Stomach smooth muscle (tissue), 2 donors: ENCODE measurements at regions not wholly inside any gene's neighbourhood (a gene's known extent, or its start where the extent isn't known, plus 50 kb on each side); places are given as distances from the start of the nearest gene placed in this dataset.

Experiments used
- H3K27ac ChIP-seq: one replicate; pipeline ENCODE4 v1.7.0; 2013; ENCODE audit warnings: mild to moderate bottlenecking, low read length, inconsistent platforms
- H3K27me3 ChIP-seq, 2 donors: one replicate each; pipeline ENCODE4 v1.7.0; 2013; ENCODE audit warnings: low read length in 2 of 2; ENCODE audit not compliant: insufficient read depth in 2 of 2, control insufficient read depth in 1 of 2
- H3K36me3 ChIP-seq, 2 donors: one replicate each; pipeline ENCODE4 v1.7.0; 2013; ENCODE audit warnings: low read length in 2 of 2; ENCODE audit not compliant: control insufficient read depth in 2 of 2, insufficient read depth in 2 of 2
- H3K4me1 ChIP-seq: one replicate; pipeline ENCODE4 v1.7.0; 2013; ENCODE audit warnings: low read length; ENCODE audit not compliant: control insufficient read depth, insufficient read depth
- H3K4me3 ChIP-seq, 2 donors: one replicate each; pipeline ENCODE4 v1.7.0; 2013; ENCODE audit warnings: low read length in 2 of 2
- H3K9ac ChIP-seq, 2 donors: one replicate each; pipeline ENCODE4 v1.7.0; 2013; ENCODE audit warnings: low read length in 2 of 2, mild to moderate bottlenecking in 1 of 2
- H3K9me3 ChIP-seq, 2 donors: one replicate each; pipeline ENCODE4 v1.7.0; 2013; ENCODE audit warnings: low read length in 2 of 2; ENCODE audit not compliant: control insufficient read depth in 2 of 2
- donor health status: healthy.
- donor health status: Pancreatic carcinoma.

GRCh38 chr2:172376505-172377125, 50.8 kb upstream of the ITGA6 start:
- no peaks in the 10 kb centered on the region for H3K36me3 ChIP-seq
- no peak overlapping the region for H3K4me3 ChIP-seq
- H3K4me1 ChIP-seq: no peaks in the 10 kb centered on the region
- H3K27ac ChIP-seq: no peak overlapping the region
- no peak overlapping the region for H3K9ac ChIP-seq
- H3K27me3 ChIP-seq: peaks cover 0 to 3% of the 10 kb centered on the region in 2 donors
- H3K9me3 ChIP-seq: no peaks in the 10 kb centered on the region

- H3K9me3 ChIP-seq: no peaks in the 10 kb centered on the region
- H3K4me1 ChIP-seq: no peaks in the 10 kb centered on the region
- no peak overlapping the region for H3K9ac ChIP-seq
Observed at GRCh38 chr2:172377408-172377807, 50.0 kb upstream of the ITGA6 start.

More at GRCh38 chr2:172377408-172377807, 50.0 kb upstream of the ITGA6 start:
- no peaks in the 10 kb centered on the region for H3K36me3 ChIP-seq
- H3K27ac ChIP-seq: no peak overlapping the region
- H3K4me3 ChIP-seq: no peak overlapping the region
- peaks cover 0 to 3% of the 10 kb centered on the region in 2 donors for H3K27me3 ChIP-seq
